DMS 273 (cell line): ENCODE measurements at regions not wholly inside any gene's neighbourhood (a gene's known extent, or its start where the extent isn't known, plus 50 kb on each side); places are given as distances from the start of the nearest gene placed in this dataset.
"Not testable (repeated sequence)": the region's sequence is repeated elsewhere in the genome, so short reads cannot be mapped to it uniquely, and the experiment has no call there.

ENCODE experiments used
- DNase-seq: peaks from one replicate; lab custom pipeline; 2025; ENCODE audit not compliant: unreplicated experiment; lab: John Stamatoyannopoulos, UW

DNA sequence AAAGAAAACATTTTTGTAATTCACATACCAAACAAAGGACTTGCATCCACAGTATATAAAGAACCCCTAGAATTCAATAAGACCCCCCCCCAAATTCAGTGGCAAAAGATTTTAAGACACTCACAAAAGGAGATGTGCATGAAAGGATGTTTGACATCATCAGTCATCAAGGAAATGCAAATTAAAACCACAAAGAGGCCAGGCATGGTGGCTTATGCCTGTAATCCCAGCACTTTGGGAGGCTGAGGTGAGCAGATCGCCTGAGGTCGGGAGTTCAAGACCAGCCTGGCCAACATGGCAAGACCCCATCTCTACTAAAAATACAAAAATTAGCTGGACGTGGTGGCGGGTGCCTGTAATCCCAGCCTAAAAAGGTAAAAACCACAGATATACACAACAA is 61.3 kb downstream of the AIPL1 start:
- DNase-seq = not testable (repeated sequence)

DNA sequence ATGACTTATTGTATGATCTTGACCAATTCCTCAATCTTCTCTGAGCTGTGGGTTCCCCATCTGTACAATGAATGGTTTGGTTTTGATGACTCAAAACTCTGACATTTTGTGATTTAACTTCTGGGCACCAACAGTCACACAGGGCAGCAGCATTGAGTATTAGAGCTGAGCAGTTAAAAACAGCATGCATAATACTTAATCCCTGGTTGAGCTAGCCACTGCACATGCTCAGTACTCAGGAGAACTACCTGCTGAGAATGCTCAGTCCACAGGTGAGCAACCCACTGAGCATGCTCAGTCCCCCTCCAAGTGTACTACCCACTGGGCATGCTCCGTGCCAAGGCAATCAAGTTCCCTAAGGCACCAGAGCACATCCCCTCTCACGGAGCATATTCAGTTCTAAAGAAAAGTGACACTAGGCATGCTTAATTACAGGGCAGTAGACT is 68.7 kb downstream of the AIPL1 start:
- no peak for DNase-seq

DNA sequence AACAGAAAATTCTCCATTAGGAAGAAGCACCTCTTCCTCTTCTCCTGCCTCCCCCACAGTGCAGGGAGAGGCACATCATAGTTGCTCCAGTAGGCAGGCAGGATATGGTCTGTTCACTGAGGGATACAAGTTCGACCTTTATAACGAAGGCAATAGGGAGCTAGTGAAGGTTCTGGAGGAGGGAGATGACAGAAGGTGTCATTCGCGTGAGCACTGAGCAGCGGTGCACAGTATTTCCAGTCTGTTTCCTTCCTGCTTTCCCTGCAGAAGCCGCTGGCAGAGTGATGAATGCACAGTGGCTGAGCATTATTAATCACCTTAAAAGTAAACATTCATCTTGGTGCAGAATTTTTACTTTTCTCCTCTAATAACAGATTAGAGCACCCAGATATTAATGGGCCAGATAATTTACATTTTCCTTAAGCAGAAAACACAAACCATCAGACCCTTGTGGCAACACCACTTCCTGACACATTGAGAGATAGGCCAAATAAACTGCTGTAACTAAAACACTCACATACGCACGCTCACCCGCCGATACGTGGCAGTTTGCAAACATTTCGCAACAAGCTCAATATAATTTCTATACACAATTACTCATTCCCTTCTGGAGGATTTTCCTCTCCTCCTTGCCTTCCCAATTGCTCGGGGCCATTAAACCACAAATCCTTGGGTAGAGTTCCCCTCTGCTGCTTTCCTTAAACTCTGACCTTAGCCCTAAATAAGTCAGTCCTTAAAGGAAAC is 69.5 kb downstream of the AIPL1 start:
- DNase-seq = no peak

DNA sequence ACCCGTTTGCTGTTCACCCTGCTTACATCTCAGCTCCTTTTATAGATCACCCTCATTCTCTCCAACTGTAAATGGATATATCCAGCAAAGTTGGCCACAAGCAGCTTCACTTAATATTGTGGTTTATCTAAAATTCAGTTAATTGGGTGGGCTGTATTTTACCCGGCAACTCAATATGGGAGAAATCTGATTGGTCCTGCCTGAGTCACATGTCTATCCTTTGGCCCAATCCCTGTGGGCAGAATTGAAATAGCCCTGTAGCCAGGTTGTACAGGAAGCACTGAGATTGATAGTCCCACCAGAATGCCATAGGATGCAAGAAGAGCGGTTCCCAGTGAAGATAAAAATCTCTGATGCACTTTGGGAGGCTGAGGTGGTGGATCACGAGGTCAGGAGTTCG is 73.2 kb downstream of the AIPL1 start:
- peak; percentile 44 for DNase-seq

DNA sequence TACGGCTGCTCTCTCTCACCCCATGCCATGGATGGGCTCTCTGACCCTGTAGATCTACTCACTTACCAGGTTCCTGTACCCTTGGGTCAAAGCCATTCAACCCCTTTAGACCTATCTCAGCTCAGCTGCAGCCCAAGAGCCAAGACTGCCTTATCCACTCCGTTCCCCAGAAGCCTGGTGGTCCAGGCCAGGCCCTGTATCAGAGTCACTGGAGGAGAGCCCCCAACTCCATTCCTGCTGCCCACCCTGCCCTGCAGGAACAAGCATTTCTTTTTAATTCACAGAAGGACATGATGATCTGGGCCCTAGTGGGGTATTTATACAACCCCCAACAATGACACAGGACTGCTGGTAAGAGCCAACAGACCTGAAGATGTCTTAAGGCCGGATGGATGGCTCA is 76.8 kb downstream of the AIPL1 start:
- DNase-seq = no peak

DNA sequence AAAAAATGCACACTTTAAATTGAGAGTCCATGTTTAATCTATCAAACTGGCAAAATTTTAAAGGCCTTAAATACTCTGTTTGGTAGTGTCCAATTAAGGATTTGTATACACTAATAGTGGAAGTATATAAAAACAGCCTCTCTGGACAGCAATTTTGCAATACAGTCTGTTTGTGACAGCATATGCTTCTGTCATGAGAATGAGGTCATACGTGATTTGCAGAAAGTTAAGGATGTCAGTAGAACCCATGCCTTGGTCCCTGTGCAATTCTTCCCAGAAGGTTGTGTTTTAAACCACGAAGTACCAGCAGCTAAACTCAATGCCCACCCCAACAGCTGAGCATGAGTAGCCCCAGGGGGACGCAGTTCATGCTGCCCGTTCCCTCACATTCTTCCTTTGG is 78.4 kb downstream of the AIPL1 start:
- DNase-seq = no peak

DNA sequence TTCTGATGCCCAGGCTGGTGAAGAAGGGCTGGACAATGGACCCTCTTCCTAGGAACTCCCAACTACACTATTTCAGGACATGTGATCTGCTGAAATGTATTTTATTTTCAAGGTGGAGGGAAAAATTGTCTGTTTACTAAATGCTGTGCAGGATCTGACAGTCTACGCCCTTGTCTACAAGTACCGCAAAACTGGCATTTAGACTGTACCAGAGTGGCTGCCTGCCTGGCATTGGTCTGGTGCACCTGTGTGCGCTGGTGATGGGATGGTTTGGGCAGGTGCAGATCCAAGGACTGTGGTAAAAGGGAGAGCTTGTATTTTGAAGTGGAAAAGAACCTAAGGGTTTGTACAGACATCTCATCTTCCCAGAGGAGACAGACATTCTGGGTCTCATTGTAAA is 79.7 kb downstream of the AIPL1 start:
- DNase-seq = no peak

DNA sequence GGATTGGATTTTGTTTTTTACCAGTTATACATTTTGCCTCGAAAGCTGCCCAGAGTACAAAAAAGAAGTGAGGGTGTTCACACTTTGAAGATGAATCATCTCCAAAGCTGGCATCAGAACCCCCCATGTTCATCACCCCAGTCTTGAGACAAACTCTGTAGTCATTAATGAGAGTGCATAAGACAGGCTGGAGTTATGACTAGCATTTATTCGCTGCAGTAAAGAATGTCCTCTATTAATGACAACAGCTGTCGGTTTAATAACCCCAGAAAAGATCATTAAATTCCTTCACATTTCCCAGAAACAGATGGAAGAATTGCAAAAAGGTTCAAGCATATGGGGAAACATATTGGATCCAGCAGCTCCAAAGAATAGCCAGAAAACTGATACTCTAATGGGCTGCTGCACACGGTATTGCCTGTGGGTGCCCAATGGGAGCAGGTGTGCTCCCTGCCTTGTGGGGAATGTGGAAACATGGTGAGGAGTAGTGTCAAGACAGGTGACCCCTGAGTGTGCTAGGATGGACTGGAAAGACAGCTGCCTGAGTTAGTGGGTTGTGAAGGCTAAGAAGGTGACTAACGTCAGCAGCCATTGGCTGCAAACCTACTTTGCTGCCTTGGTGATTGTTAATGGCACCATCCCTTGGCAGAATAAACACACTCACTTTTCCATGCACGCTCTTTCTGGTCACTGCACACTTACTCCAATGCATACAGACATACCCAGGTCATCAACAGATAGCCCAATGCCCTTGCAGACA is 81.9 kb downstream of the AIPL1 start:
- DNase-seq = peak; percentile 47

DNA sequence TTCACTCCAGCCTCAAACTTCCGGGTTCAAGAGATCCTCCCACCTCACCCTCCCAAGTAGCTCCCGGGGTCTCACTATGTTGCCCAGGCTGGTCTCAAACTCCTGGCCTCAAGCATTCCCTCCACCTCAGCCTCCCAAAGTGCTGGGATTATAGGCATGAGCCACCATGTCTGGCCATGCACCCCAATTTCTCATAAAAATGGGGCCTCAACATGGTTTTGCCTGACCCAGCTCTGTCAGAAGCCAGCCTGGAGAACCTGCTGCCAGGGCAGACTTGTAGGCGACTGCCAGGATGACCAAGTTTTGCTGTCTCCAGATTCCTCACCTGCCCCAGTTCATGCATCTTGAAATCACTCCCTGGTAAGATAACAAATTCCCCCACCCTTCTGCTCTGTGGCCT is 82.9 kb downstream of the AIPL1 start:
- DNase-seq = no peak

DNA sequence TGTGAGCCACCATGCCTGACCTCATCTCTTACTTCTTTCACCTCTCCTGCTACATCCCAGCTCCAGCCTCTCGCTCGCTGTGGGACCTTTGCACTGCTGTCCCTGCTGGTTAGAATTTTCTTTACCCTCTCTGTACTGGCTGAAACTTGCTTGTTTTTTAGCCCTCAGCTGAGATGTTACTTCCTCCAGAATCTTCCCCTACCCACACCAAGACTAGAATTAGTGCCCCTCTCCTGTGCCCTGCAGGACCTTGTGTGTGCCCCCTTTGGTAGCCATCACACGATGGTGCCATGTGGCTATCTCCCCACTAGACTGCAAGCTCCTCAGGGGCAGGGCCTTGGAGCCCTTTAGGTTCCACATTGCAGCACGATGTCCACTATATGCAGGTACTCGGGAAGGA is 84.1 kb downstream of the AIPL1 start:
- DNase-seq = no peak

DNA sequence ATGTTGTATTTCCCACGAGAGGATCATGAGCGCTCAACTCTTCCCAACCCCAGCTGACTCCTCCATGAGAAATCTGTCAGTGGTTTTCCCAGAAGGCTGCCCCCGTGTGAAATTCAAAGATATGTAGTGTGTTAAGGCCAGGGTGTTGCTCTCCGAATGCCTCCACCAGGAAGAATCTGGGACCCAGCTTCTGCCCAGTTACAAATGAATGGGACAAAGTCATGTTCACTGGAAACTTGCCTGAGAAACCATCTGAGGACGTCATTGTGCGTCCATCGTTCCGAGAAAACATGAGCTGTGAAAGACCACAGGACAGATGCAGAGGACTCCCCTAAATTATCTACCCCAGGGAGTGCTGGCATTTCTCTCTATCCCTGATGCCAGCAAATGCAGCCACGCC is 86.0 kb downstream of the AIPL1 start:
- no peak for DNase-seq

DNA sequence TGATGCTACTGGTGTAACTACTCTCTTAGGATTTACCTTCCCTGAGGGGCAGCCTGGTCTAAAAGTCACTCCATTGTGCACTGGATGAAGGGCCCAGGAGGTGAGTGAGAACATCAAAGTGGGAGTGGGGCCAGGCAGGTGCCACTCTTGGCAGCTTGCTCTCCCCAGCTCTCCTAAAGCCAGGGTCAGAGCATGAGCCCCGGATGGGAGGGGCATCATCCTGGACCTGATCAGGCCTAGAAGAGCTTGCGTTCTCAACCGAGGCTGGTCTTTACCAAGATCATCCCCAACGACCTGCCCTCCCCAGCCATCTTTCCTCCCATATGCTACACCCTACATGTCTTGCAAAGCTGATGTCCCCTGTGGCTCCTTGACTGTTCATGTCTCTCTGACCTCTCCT is 87.1 kb downstream of the AIPL1 start:
- no peak for DNase-seq

DNA sequence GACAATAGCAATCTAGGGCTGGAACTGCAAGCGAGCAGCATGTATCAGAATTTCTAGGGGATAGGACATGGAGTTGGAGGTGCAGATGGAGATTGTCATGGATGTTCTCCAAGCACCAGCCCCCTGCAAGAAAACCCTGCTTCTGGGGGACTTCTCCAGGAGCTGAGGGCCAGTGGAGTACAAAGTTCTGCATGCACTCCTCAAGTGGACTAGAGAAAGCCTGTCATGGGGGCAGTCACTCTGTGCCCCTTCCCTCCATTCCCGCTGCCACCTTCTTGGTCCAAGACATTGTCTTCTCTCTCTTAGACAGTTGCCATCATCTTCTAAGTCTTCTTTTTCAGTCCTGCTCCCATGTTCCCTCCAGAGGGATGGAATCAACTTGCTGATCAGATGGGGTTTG is 87.9 kb downstream of the AIPL1 start:
- no peak for DNase-seq

DNA sequence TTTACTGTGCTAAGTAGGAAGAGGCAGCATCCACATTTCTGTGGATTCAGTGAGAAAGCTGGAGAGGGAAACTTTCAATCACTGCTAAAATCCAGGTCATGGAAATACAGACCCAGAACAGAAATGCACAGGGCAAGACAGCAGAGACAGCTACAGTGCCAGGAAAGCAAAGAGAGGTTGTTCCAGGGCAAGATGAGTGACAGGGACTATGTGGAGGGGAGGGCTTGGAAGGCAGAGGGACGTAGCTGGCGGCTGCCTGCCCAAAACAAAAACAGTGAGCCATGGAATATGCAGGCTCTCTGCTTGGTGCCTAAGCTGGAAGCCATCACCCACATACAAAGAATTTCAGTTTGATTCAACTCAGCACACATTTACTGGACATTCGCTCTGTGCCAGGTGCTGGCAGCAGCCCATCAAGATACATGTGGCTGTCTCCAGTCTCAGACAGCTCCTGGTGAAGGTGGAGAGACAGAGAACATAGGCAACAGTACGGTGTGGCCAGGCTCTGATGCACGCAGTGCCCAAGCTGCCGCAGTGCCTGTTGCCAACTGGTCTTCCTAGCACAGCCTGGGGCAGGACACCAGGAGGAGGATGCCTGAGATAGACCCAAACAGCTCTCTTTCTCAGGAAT is 88.7 kb downstream of the AIPL1 start:
- no peak for DNase-seq

DNA sequence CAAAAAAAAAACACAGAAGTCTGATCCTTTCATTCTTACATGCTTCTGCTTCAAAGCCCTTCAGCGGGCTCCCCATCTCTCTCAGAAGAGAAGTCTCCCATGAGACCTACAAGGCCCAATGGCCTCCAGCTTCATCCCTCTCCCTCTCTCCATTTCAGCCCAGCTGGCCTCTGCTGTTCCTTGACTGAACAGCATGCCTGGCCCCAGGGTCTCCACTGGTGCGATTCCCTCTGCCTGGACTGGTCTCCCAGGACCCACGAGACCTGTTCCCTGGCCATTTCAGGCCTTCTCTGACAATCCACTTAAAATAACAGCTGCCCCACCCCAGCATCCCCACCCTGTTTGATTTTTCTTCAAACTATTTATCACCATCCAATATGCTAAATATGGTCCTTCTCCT is 91.2 kb downstream of the AIPL1 start:
- DNase-seq = no peak

DNA sequence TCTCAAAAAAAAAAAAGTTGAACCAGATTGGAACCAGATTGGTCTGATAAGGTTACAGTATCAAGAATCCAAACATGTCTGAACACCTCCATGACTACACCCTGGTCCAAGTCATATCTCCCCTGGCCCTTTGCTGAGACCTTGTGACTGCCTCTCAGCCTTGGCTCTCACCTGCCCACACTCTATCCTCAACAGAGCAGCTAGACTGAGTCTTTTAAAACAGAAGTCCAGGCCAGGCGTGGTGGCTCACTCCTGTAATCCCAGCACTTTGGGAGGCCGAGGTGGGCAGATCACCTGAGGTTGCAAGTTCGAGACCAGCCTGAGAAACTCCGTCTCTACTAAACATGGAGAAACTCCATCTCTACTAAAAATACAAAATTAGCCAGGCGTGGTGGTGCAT is 91.7 kb downstream of the AIPL1 start:
- no peak for DNase-seq

DNA sequence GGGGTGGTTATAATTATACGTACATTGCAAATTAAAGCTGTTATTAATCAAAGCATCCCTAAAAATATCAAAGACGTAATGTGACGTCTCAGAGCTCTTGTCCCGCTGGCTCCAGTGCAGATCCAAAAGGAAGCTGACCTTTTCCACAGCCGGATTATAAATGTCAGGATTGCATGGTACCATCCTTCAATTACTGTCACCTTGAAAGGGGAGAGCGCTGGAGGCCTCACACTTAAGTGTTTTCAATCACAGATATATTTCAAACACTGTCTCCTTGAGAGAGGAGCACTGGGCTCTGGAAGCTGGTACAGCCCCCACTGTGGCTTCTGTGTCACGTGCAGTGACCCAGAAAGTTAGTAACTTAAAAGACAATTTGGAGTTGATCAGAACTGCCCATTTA is 94.2 kb downstream of the AIPL1 start:
- no peak for DNase-seq

DNA sequence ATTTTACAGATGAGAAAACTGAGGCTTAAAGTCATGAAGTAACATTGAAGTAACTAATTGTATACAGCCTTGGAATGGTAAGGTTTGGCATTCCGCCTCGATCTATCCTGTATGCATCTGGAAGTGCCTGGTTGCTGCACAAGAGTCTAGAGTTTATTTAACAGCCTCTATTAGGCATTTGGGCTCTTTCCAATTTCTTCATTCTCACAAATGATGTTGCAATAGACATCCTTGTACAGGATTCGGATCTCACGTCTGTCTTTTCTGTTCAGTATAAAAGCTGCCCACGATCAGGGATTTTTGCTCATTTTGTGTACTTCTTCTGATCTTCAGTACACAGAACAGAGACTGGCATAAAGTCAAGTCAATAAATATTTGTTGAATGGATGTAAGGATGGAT is 100.5 kb downstream of the AIPL1 start:
- DNase-seq = no peak

DNA sequence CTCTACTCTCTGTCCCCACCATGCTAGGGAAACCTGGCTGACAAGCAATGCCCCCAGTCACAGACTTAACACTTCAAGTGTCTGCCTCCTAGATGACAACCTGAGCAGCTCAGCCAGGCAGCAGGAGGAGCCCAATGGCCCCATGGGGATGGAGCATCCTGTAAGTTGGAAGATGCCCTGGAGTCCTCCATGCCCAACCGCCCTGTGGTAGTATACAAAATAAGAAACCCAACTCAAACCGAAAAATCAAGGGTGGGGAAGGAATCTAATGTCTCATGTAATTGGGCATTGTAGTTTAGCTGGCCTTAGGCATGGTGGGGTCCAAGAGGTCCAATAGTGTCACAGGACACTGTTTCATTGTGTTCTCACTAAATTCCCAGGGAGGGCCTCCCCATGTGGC is 104.0 kb downstream of the AIPL1 start:
- no peak for DNase-seq

DNA sequence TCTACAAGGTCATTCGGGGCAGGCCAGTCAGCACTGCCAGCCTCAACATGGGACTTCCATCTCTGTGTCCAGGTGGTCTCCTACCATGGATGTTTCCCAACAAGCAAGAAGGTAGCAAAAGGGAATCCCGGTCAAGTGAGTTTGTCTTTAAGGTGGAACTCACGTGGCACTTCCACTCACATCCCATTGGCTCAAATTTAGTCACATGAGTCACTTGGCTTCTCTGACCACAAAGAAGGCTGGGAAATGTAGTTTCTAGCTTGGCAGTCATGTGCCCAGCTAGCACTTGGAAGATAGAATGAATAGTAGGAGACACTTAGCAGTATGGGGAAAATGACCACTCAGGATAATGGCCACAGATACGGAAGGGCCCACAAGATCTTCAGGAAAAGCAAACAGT is 106.6 kb downstream of the AIPL1 start:
- no peak for DNase-seq

DNA sequence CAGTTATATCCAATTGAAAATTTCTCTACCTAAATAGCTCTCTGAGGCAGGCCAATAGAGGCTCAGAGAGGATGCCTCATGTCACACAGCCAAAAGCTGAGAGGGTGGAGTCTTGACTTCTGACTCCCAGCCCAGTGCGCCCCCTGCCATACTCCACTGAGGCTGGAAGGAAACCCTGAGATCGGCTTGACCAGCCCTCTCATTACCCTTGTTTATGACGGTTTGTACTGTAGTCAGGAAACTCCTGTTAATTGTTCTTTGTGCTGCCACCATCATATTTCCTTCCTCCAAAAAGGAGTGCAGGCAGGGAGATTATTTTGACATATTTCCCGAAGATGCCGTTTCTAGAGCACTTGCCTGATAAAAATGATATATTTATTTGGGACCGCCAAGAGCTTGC is 107.9 kb downstream of the AIPL1 start:
- DNase-seq = peak; percentile 19

DNA sequence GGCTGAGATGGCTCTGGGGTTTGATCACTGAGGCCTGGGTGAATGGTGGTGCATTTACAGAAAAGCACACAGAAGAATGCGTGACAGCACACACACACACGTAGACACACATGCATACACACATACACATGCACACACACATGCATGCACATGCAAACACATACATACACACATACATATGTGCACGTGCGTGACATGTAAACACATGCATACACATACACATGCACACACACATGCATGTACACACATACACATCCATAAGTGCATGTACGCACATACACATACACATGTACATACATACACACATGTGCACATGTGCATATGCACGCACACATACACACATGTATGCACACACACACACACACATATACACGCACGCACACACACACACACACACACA is 108.4 kb downstream of the AIPL1 start:
- DNase-seq = no peak
